HS-5 (cell line): ENCODE measurements at regions not wholly inside any gene's neighbourhood (a gene's known extent, or its start where the extent isn't known, plus 50 kb on each side); places are given as distances from the start of the nearest gene placed in this dataset.

ENCODE experiments used
- DNase-seq: peaks from one replicate; pipeline ENCODE4 v3.0.0-alpha.2; 2012; ENCODE audit warnings: low read depth

- DNase-seq: no peak
These were observed 90.8 kb upstream of the SSTR1 start for GRCh38 chr14:38116895-38117294.

- DNase-seq: no peak
These were observed 87.6 kb upstream of the SSTR1 start for GRCh38 chr14:38120109-38120508.

GRCh38 chr14:38121320-38122020, 86.2 kb upstream of the SSTR1 start:
- DNase-seq: no peak

- no peak for DNase-seq
These were observed 85.5 kb upstream of the SSTR1 start for GRCh38 chr14:38122241-38122640.

GRCh38 chr14:38124506-38124905, 83.2 kb upstream of the SSTR1 start:
- no peak for DNase-seq

- no peak for DNase-seq
These were observed 82.1 kb upstream of the SSTR1 start for GRCh38 chr14:38125481-38126037.

- DNase-seq: no peak
These were observed 80.3 kb upstream of the SSTR1 start for GRCh38 chr14:38127356-38127755.

- no peak for DNase-seq
These were observed 79.9 kb upstream of the SSTR1 start for GRCh38 chr14:38127784-38128183.

- DNase-seq: no peak
These were observed 79.1 kb upstream of the SSTR1 start for GRCh38 chr14:38128640-38129039.

- no peak for DNase-seq
These were observed 78.5 kb upstream of the SSTR1 start for GRCh38 chr14:38129192-38129591.

GRCh38 chr14:38129705-38130104, 78.0 kb upstream of the SSTR1 start:
- DNase-seq: no peak

- no peak for DNase-seq
These were observed 73.2 kb upstream of the SSTR1 start for GRCh38 chr14:38134416-38135030.

GRCh38 chr14:38135106-38135867, 72.4 kb upstream of the SSTR1 start:
- no peak for DNase-seq

GRCh38 chr14:38137005-38137404, 70.7 kb upstream of the SSTR1 start:
- DNase-seq: no peak

GRCh38 chr14:38138473-38139138, 69.1 kb upstream of the SSTR1 start:
- DNase-seq: no peak

- DNase-seq: no peak
These were observed 67.8 kb upstream of the SSTR1 start for GRCh38 chr14:38139926-38140325.

GRCh38 chr14:38143170-38143569, 64.5 kb upstream of the SSTR1 start:
- no peak for DNase-seq

GRCh38 chr14:38143659-38144505, 63.8 kb upstream of the SSTR1 start:
- DNase-seq: peak; percentile 69

GRCh38 chr14:38145142-38145541, 62.6 kb upstream of the SSTR1 start:
- DNase-seq: no peak

- no peak for DNase-seq
These were observed 57.6 kb upstream of the SSTR1 start for GRCh38 chr14:38150075-38150474.
